CD4-positive, alpha-beta T cell (primary cell): ENCODE measurements at regions not wholly inside any gene's neighbourhood (a gene's known extent, or its start where the extent isn't known, plus 50 kb on each side); places are given as distances from the start of the nearest gene placed in this dataset.

ENCODE experiments used
- ATAC-seq: fragments of 200-7000 bp; cut with Tn5 transposase; one replicate; pipeline ENCODE4 v1.10.0; 2022; ENCODE audit warnings: mild to moderate bottlenecking; ENCODE audit not compliant: poor library complexity
- CTCF ChIA-PET: fragments of 350-600 bp; sonication (Branson Sonifier 250); formaldehyde crosslinking; loops from one replicate; lab custom pipeline; 2021; ENCODE audit warnings: antibody characterized with exemption, inconsistent platforms; lab: Charles Lee
- POLR2A ChIA-PET: fragments of 350-600 bp; sonication (Branson Sonifier 250); formaldehyde crosslinking; loops from one replicate; lab custom pipeline; 2021; ENCODE audit warnings: antibody characterized with exemption, inconsistent platforms; lab: Charles Lee
- DNase-seq, 14 experiments: peaks; one replicate each; pipeline ENCODE4 v3.0.0-alpha.2; 2013 to 2020; ENCODE audit warnings: mixed read lengths in 2 of 14
- H3K27ac ChIP-seq, 2 donors: one replicate each; pipeline versions ENCODE4 v1.5.1 to v1.7.0; 2013; ENCODE audit warnings: low read length in 2 of 2, low read depth in 1 of 2, mild to moderate bottlenecking in 1 of 2
- H3K27me3 ChIP-seq, 2 experiments: 1 replicate in 1 of 2; 2 replicates in 1 of 2; pipeline versions ENCODE4 v1.6.1 to v1.7.0; 2013; ENCODE audit warnings: low read length in 2 of 2, control low read depth in 1 of 2, mild to moderate bottlenecking in 1 of 2, moderate library complexity in 1 of 2; ENCODE audit not compliant: insufficient read depth in 2 of 2, control insufficient read depth in 1 of 2
- H3K36me3 ChIP-seq: one replicate; pipeline ENCODE4 v1.6.1; 2013; ENCODE audit warnings: low read length, control low read depth; ENCODE audit not compliant: insufficient read depth
- H3K4me1 ChIP-seq: one replicate; pipeline ENCODE4 v1.6.1; 2013; ENCODE audit warnings: low read length, control low read depth; ENCODE audit not compliant: insufficient read depth
- H3K4me3 ChIP-seq: one replicate; pipeline ENCODE4 v1.5.1; 2013; ENCODE audit warnings: mild to moderate bottlenecking, low read length, moderate library complexity
- H3K9me3 ChIP-seq, 2 experiments: 1 replicate in 1 of 2; 2 replicates in 1 of 2; pipeline versions ENCODE4 v1.6.1 to v1.7.0; 2013; ENCODE audit warnings: low read length in 2 of 2, mild to moderate bottlenecking in 2 of 2, control low read depth in 1 of 2, moderate library complexity in 1 of 2; ENCODE audit not compliant: control insufficient read depth in 1 of 2, insufficient read depth in 1 of 2
- H3K27ac Mint-ChIP-seq: one replicate; pipeline ENCODE4 v1.8.0; 2020; ENCODE audit warnings: mixed read lengths
- H3K27me3 Mint-ChIP-seq: one replicate; pipeline ENCODE4 v1.8.0; 2021; ENCODE audit warnings: mixed read lengths
- H3K36me3 Mint-ChIP-seq: one replicate; pipeline ENCODE4 v1.8.0; 2021; ENCODE audit warnings: low read depth, mixed read lengths
- H3K4me1 Mint-ChIP-seq: one replicate; pipeline ENCODE4 v1.8.0; 2021; ENCODE audit warnings: low read depth, mixed read lengths
- H3K4me3 Mint-ChIP-seq: one replicate; pipeline ENCODE4 v1.8.0; 2020; ENCODE audit warnings: mild to moderate bottlenecking, mixed read lengths
- H3K9me3 Mint-ChIP-seq: one replicate; pipeline ENCODE4 v1.8.0; 2020; ENCODE audit warnings: mixed read lengths
- intact Hi-C, 2 experiments: fragments of 100-400 bp; cut with DNase I in 1 of 2; cut with micrococcal nuclease in 1 of 2; formaldehyde crosslinking; loops; one replicate each; pipeline versions ENCODE4 v1.15.1 to v1.9.0; 2023 to 2025; cut with DNase I, micrococcal nuclease
- TF ChIP-seq, protein P1 (sequence below): fragments of 200-600 bp; IDR thresholded peaks from one replicate; pipeline ENCODE4 v1.8.0; 2022; ENCODE audit warnings: antibody characterized with exemption, mild to moderate bottlenecking

GRCh38 chr4:175414602-175415001 is 397.5 kb downstream of the GPM6A start:
- no peaks in the 10 kb centered on the region for H3K27me3 ChIP-seq
- TF ChIP-seq, protein P1, sequence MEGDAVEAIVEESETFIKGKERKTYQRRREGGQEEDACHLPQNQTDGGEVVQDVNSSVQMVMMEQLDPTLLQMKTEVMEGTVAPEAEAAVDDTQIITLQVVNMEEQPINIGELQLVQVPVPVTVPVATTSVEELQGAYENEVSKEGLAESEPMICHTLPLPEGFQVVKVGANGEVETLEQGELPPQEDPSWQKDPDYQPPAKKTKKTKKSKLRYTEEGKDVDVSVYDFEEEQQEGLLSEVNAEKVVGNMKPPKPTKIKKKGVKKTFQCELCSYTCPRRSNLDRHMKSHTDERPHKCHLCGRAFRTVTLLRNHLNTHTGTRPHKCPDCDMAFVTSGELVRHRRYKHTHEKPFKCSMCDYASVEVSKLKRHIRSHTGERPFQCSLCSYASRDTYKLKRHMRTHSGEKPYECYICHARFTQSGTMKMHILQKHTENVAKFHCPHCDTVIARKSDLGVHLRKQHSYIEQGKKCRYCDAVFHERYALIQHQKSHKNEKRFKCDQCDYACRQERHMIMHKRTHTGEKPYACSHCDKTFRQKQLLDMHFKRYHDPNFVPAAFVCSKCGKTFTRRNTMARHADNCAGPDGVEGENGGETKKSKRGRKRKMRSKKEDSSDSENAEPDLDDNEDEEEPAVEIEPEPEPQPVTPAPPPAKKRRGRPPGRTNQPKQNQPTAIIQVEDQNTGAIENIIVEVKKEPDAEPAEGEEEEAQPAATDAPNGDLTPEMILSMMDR, result no peak
- no peak overlapping the region for H3K27ac ChIP-seq
- DNase-seq (no peak), ATAC-seq (no peak)
- POLR2A ChIA-PET, result no interaction called here
- no peaks in the 10 kb centered on the region for H3K36me3 Mint-ChIP-seq
- no peaks in the 10 kb centered on the region for H3K4me1 Mint-ChIP-seq
- peaks cover 17% of the 10 kb centered on the region for H3K9me3 Mint-ChIP-seq
- no peak overlapping the region for H3K4me3 ChIP-seq
- H3K36me3 ChIP-seq, result no peaks in the 10 kb centered on the region
- intact Hi-C loops, result no loop called here
- CTCF ChIA-PET, result no interaction called here
- H3K27ac Mint-ChIP-seq, result no peak overlapping the region
- H3K9me3 ChIP-seq, result no peaks in the 10 kb centered on the region
- H3K4me1 ChIP-seq, result no peaks in the 10 kb centered on the region
- no peak overlapping the region for H3K4me3 Mint-ChIP-seq
- H3K27me3 Mint-ChIP-seq, result no peaks in the 10 kb centered on the region

GRCh38 chr4:175418516-175418915 is 393.5 kb downstream of the GPM6A start:
- Mint-ChIP-seq H3K9me3 (peaks cover 17% of the 10 kb centered on the region), H3K27me3 (no peaks in the 10 kb centered on the region), H3K27ac (no peak overlapping the region), H3K4me3 (no peak overlapping the region), H3K36me3 (no peaks in the 10 kb centered on the region), H3K4me1 (no peaks in the 10 kb centered on the region)
- no peak for ATAC-seq
- H3K36me3 ChIP-seq, result no peaks in the 10 kb centered on the region
- H3K9me3 ChIP-seq, result no peaks in the 10 kb centered on the region
- CTCF ChIA-PET, result no interaction called here
- TF ChIP-seq, protein P1, result no peak
- H3K27ac ChIP-seq, result no peak overlapping the region
- no peaks in the 10 kb centered on the region for H3K4me1 ChIP-seq
- H3K27me3 ChIP-seq, result no peaks in the 10 kb centered on the region
- intact Hi-C loops, result no loop called here
- DNase-seq, result no peak
- POLR2A ChIA-PET, result no interaction called here
- H3K4me3 ChIP-seq, result no peak overlapping the region

GRCh38 chr4:175419236-175419718 is 392.8 kb downstream of the GPM6A start:
- no peaks in the 10 kb centered on the region for H3K27me3 ChIP-seq
- Mint-ChIP-seq H3K36me3 (no peaks in the 10 kb centered on the region), H3K4me1 (no peaks in the 10 kb centered on the region), H3K27ac (no peak overlapping the region), H3K9me3 (peaks cover 13% of the 10 kb centered on the region), H3K4me3 (no peak overlapping the region), H3K27me3 (no peaks in the 10 kb centered on the region)
- no peak overlapping the region for H3K27ac ChIP-seq
- CTCF ChIA-PET, result no interaction called here
- no peaks in the 10 kb centered on the region for H3K36me3 ChIP-seq
- POLR2A ChIA-PET, result no interaction called here
- no peak for DNase-seq
- H3K9me3 ChIP-seq, result no peaks in the 10 kb centered on the region
- no peak for ATAC-seq
- intact Hi-C loops, result no loop called here
- TF ChIP-seq, protein P1, result no peak
- no peak overlapping the region for H3K4me3 ChIP-seq
- H3K4me1 ChIP-seq, result no peaks in the 10 kb centered on the region
